ENCODE measurements at regions not wholly inside any gene's neighbourhood (a gene's known extent, or its start where the extent isn't known, plus 50 kb on each side); places are given as distances from the start of the nearest gene placed in this dataset.

- TF ChIP-seq CTCF (IDR thresholded peaks at IDR 0.05 in 2 of 3, conservative IDR thresholded peaks at IDR 0.05 in 1 of 3; ENCODE audit: control insufficient read depth in 2 of 3, extremely low read depth in 1 of 3, insufficient read depth in 1 of 3, low read depth in 3 of 3, low read length in 3 of 3) = no peak
- no peak for TF ChIP-seq JUND (IDR thresholded peaks at IDR 0.05; ENCODE audit: low read depth, low read length)
- TF ChIP-seq POLR2AphosphoS5 (IDR thresholded peaks at IDR 0.05; ENCODE audit: low read length) = no peak
- TF ChIP-seq PRDM15 (CRISPR knock-in tag; IDR thresholded peaks at IDR 0.05) = no peak
- TF ChIP-seq NFYA (IDR thresholded peaks at IDR 0.05; ENCODE audit: borderline replicate concordance, low read depth, low read length) = no peak
- no peak for TF ChIP-seq POLR2A (IDR thresholded peaks at IDR 0.05; ENCODE audit: low read depth, low read length)
- TF ChIP-seq CREB1 (IDR thresholded peaks at IDR 0.05; ENCODE audit: low read depth) = no peak
- no peak for TF ChIP-seq ZBTB11 (CRISPR knock-in tag; IDR thresholded peaks at IDR 0.05)
- TF ChIP-seq BRCA1 (IDR thresholded peaks at IDR 0.05; ENCODE audit: low read depth, low read length) = no peak
- TF ChIP-seq SIX5 (IDR thresholded peaks at IDR 0.05; ENCODE audit: low read depth, low read length, severe bottlenecking) = no peak
- no peak for TF ChIP-seq ZNF207 (IDR thresholded peaks at IDR 0.05; ENCODE audit: borderline replicate concordance)
- no peak for TF ChIP-seq IRF5 (IDR thresholded peaks at IDR 0.05; ENCODE audit: borderline replicate concordance)
Observed at GRCh38 chr20:22848364-22848763, 186.7 kb upstream of the SSTR4 start.

Measured in GM12878 (cell line).